Astrocyte (in vitro differentiated cells and primary cell): ENCODE measurements at regions not wholly inside any gene's neighbourhood (a gene's known extent, or its start where the extent isn't known, plus 50 kb on each side); places are given as distances from the start of the nearest gene placed in this dataset.

ENCODE experiments used
- CTCF ChIP-seq: IDR thresholded peaks from 2 replicates; pipeline ENCODE4 v1.5.1; 2011; ENCODE audit warnings: low read depth, mild to moderate bottlenecking, inconsistent platforms, low read length, moderate library complexity; ENCODE audit not compliant: insufficient read depth
- EZH2 ChIP-seq: IDR thresholded peaks from 2 replicates; pipeline ENCODE4 v1.6.1; 2012; ENCODE audit warnings: mild to moderate bottlenecking, low read length, inconsistent platforms; ENCODE audit not compliant: insufficient read depth

- TF ChIP-seq EZH2, result no peak
- no peak for TF ChIP-seq CTCF
Measured at GRCh38 chr6:143000811-143001210, 55.8 kb upstream of the HIVEP2 start.
